GM19328 (cell line): ENCODE measurements at regions not wholly inside any gene's neighbourhood (a gene's known extent, or its start where the extent isn't known, plus 50 kb on each side); places are given as distances from the start of the nearest gene placed in this dataset.
"Not testable (repeated sequence)": the region's sequence is repeated elsewhere in the genome, so short reads cannot be mapped to it uniquely, and the experiment has no call there.

Source experiments
- ATAC-seq: cut with Tn5 transposase; IDR thresholded peaks from one replicate; pipeline ENCODE4 v1.9.1; 2021; ENCODE audit warnings: mild to moderate bottlenecking, moderate library complexity; ENCODE audit not compliant: unreplicated experiment

DNA sequence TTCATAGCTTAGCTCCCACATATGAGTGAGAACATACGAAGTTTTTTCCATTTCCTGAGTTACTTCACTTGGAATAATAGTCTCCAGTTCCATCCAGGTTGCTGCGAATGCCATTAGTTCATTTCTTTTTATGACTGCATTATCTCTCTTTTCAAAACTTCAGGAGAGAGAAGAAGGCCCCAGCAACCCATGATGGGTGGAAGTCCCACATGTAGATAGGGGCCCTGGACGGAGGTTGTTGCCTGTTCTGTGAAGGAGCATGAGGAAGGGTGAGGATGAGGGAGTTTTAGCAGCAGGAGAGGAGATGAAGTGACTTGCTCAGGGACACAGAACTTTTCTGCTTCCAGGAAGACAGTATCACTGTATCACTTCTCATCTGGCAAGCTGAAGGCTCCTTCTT, 102.2 kb upstream of the KLF4 start:
- ATAC-seq: no peak

DNA sequence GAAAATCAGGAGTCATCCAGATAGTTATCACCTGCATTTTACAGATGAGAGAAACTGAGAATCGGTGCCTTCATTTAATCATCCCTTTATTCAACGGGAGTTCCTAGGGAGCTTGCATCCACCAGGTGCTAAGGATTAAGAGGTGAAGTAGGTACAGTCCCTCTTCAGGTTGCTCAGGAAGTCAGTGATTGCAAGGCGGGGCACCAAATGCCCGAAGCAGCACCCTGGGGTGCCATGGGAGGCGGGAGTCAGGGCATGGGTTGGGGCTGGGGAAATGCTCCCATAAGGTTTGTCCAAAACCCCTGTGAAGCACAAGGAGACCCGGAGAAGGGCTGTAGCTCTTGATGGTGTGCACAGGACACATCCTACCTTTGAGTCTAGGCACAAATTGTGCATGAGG, 98.8 kb upstream of the KLF4 start:
- no peak for ATAC-seq

DNA sequence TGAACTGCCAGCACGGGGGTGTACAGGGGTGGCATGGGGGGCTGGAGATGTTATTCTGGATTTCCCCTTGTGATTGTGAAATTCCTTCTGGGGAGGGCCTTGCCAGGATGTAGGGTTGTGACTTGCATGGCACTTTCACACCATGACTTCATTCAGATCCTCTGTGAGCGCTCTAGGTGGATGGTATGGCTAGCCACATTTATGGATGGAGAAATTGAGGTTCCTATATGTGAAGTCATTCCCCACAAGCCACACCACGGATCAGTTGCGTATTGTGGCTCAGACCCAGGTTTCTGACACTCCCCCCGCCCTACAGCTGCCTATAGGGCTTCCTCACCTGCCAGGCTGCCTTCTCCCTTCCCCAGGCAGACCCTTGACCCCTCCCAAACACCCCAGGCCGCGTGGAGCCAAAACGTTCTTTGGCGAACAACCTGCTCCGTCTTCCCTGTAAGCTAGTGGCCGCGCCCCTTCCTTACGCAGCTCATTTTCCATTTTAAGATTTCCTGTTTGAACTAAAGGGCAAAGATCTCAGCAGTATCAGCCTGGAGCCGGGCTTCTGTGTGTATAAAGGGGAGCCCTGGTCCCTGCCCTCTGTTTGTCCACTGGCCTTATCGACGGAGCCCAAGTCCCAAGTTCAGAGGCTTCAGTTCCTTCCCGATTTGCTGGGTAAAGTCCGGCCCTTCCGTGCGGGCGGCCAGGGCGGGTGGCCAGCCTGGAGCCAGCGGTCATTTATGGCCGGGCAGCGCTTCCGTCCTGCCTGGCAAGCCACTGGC, 97.8 kb upstream of the KLF4 start:
- ATAC-seq: no peak

DNA sequence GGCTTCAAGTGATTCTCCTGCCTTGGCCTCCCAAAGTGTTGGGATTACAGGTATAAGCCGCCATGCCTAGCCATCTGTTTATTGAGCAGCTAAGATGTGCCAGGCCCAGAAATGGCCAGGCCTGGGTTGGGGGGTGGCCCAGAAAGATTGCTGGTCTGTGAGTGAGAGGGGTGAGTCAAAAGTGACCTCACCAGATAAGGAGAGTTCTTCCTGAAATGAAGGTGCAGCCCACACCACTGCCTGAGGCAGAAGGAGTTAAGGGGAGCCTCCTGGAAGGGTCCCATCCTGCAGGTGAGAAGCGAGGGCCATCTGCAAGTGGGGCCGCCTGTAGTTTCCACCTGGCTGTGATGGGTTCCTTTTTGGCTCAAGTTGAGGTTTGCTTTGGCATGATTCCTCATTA, 96.9 kb upstream of the KLF4 start:
- ATAC-seq: no peak

DNA sequence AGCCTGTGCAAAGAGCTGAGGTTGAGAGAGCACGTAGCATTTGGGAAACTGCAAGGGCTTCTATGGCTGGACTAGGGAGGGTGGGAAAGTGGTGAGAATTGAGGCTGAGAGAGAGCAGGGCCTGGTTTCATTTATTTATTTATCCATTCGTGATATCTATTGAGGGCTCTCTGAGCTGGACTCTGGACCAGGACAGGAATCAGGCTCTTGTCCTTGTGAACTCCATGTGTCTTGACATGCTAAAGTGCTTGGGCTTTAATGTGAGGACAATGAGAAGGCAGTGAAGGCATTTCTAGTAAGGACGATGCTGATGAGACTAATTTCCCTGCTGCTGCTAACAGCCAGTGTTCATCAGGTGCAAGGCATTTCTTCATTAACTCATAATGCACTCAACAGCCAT, 95.9 kb upstream of the KLF4 start:
- no peak for ATAC-seq

DNA sequence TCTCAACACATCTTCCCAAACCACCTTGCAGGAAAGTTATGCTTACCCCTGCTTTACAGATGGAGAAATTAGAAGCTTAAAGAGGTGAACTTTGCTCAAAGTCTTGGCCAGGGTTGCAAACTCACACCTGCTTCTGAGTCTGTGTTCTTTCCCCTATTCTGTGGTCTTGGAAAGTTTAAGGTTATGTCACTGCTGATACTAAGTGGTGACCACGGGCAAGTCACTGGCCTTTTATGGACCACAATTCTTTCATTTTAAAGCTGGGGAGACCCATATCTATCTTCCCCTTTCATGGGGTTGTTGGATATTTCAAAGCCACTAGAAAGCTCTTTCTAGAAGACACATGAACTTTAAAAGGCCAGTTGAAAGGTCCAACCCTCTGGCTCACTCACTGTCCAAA, 95.4 kb upstream of the KLF4 start:
- no peak for ATAC-seq

DNA sequence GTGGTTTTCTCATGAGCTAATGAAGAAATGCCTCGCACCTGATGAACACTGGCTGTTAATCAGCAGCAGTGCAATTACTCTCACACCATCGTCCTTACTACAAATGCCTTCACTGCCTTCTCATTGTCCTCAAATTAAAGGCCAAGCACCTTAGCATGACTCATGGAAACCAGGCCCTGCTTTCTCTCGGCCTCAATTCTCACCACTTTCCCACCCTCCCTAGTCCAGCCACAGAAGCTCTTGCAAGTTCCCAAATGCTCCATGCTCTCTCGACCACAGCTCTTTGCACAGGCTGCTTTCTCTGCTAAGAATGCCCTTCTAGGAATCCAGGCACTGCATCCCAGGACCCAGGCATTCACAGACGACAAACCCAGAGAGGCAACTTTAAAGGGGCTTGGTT, 94.6 kb upstream of the KLF4 start:
- ATAC-seq: no peak

DNA sequence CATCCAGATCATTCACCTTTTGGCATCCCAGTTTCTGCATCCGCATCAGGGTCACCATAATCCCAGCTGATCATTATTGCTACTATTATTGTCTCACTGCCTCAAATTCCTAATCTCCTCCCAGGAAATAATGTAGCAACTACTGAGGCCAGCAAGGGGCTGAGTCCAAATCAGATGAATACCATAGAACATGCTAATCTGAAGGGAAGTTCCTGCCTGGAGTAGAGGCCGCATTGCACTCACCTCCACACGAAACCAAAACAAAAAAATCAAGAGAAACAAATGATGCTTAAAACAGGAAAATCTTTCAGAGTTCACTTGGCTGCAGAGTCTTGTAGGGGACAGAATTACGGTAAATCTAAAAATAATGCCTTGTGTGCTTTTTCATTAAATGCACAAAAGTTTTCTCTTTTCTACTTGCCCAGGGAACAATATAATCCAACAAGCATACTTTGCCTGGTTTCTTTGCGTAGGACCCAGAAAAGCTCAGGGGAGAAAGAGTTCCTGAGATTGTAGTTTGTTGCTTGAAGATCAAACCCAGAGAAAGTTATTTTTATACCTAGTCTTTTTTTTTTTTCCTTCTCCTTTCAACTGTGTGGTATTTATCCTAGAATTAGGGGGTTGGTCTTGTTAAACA, 87.7 kb upstream of the KLF4 start:
- no peak for ATAC-seq

DNA sequence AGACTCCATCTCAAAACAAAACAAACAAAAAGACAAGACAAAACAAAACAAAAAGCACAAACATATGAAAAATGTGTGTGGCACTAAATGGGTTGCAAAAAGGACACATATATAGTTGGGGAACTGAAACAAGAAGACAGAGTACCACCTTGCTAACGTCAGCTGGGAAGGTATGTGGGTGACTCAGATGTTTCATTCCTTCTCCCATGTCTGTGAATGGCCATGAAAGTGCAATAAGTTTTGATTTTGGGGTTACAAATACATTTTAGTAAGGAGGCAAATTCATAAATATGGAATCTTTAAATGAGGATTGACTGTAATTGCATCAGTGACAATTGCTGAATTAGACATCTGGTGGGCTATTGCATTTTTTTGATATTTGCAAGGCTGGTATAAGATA, 81.6 kb upstream of the KLF4 start:
- ATAC-seq: no peak

DNA sequence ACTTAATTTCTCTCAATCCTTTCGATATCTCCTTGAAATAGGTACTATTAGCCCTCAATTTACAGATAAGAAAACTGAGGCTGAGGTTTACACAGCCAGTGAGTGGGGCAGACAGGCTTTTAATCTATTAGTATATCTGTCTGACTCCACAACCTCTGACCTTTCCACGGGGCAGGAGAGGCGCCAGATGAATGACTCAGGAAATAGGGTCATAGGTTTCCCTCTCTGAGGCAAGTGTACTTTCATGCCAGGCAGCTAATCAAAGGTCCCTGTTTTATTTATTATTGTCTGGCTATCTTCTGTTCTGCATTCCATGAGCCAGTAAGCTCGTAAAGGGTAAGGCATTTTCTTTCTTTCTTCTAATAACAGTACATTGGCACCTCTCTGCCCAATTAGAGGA, 79.6 kb upstream of the KLF4 start:
- ATAC-seq: no peak

DNA sequence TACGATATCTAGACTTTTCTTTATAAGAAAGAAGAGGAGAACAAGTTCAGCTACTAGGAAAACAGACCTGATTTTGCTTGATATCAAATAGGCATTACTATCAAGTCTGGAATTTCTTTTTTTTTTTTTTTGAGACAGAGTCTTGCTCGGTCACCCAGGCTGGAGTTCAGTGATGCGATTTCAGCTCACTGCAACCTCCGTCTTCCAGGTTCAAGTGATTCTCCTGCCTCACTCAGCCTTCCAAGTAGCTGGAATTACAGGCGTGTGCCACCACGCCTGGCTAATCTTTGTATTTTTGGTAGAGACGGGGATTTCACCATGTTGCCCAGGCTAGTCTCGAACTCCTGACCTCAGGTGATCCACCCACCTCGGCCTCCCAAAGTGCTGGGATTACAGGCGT, 78.8 kb upstream of the KLF4 start:
- ATAC-seq: not testable (repeated sequence)

DNA sequence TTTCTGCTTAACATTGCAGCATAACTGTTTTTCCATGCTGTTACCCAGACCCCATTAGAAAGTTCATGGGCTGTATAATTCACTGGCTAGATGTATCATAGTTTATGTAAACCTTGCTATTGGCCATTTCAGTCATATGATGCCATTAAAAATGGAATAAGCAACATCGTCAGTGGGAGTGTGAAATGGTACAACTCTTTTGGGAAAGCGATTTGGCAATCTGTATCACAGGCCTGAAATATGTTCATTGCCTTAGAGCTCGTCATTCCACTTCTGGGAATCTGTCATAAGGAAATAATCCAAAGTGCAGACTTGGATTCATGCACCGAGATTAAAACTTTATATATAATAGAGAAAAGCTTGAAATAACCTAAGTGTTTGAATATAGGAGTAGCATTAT, 77.9 kb upstream of the KLF4 start:
- ATAC-seq: no peak

DNA sequence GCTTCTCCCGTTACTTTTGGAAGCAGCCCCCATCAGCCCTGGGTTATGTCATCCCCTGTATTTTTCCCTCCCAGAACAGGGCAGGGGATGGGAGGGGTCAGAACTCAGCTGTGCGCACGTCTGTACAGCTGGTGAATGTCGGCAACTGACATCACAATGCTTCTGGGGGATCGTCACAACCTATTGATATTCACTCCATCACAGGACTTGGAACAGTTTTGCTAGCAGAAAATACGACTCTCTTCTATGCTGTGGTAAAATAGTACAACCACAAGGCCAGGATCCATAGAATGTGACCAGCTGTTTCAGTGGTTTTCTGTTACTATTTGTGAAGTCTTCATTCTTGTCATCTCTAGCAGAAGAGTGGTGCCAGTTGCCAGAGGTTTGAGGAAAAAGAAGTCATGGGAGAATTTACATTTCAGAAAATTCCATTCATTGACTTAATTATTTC, 77.1 kb upstream of the KLF4 start:
- no peak for ATAC-seq

DNA sequence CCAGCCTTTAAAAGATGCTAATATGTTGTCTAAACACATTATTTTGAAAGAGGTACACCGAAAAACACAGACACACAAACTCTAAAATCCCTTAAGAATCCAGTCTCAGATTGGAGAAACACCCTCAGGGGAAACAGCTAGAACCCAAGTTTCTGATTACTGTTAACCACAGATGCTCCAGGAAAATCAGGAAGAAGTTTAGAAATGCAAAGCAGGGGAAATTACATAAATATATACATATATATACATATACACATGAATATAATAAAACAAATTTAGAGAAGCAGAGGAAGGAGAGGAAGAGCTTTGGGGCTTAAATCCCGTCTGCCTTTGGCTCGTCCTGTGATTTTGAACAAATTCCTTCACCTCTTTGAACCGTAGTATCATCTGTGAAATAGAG, 73.2 kb upstream of the KLF4 start:
- ATAC-seq: no peak

DNA sequence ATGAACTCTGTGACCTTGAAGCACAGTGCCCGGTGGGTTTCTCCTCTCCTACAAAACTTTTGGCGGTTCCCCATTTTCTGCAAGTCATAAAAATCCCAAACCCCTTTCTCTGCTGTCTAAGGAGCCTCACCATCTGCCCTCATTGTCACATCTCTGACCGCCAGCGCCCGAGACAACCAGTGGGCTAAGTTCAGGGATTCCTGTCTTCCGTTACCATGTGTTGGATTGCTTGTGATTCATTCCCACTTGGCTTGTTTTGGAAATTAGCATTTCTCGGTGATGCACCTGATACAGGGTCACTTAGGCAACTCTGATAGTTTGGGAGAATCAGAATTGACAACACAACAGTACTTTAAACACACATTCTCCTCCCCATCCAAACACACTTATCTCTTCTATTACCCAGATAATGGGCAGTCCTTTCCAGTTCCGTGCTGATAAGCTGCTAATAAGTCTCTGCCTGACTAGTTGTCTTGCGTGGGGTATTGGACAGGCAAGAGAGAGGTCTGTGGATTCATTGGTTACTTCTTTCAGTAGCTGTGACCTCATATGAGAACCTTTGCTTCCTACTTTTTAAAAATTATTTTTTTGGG, 70.0 kb upstream of the KLF4 start:
- no peak for ATAC-seq

DNA sequence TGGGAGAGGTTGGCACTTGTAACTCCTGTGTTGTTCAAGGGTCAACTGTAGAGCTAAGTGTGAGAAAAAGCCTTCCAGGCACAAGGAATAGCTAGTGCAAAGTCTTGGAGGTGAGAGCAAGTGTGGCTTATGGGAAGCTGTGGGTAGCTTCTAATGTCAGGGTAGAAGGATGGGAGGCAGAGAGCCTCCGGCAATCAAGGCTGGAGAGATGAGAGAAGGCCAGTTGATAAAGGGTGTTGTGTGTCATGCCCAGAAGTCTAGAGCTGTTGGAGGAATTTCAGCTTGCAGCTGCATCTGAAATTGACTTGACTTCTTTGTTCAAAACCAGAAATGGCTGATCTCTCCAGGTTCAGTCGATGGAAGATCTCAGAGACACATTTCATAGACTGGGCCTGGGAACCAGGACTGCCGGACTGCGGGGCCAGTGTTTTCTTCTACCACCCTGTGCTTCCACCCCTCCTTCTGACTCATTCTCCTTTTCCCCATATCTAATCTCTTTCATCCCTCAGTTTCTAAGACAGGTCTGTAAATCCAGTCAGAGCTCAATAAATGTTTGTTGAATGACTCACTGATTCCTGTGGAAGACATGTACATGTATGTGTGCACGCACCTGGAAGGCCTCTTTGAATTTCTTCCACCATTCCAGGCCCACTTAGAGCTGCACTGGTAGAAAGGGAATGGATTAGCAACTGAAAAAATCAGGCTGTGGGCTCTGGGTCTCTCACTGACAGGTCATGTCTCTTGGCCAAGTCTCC, 67.8 kb upstream of the KLF4 start:
- ATAC-seq: no peak

DNA sequence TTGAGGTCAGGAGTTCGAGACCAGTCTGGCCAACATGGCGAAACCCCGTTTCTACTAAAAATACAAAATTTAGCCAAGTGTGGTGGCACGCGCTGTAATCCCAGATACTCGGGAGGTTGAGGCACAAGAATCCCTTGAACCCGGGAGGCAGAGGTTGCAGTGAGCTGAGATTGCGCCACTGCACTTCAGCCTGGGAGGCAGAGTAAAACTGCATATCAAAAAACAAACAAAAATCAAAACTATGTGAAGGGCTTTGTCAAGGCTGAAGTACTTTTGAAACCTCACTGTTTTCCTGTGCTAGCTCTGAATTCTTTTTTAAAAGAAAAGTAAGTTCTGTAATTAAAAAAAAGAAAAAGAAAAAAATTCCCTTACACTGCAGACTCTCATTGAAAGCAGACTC, 65.1 kb upstream of the KLF4 start:
- no peak for ATAC-seq

DNA sequence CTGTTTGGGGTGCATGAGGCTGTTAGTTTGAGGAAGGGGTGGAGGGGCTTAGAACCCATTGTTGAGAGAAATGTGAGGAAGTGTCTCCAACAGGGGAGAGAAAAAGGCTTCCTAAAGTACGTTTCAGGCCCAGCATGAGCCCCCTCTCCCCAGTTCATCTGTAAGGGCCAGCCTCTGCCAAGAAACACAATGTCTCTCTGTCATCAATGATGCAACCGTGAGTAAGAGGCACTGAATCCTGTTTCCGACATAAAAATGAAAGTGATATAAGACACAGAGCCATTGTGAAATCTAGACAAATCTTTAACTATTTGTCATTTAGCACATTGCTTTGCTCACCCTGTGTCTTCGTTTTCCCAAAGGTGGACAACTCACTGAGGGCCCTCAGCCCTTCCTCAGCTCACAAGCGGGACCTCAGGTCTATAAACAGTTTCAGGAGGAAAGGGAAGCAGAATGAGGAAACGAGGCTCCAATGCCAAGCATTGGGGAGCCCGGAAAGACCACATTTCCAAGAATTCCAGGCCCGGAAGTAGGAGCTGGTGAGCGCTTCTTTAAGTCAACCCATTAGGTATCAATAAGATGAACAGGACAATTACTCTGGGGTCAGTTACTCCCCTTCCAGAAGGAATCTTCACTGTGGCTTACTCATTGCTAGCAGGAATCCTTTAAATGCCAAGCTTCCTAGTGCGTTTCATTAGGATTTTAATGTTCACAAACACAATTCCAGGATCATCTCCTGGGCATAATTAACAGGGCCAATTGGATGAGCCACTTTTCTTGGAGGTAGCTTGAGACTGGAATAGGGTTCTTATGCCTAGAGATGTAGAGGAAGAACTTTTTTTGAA, 59.0 kb upstream of the KLF4 start:
- ATAC-seq: no peak

DNA sequence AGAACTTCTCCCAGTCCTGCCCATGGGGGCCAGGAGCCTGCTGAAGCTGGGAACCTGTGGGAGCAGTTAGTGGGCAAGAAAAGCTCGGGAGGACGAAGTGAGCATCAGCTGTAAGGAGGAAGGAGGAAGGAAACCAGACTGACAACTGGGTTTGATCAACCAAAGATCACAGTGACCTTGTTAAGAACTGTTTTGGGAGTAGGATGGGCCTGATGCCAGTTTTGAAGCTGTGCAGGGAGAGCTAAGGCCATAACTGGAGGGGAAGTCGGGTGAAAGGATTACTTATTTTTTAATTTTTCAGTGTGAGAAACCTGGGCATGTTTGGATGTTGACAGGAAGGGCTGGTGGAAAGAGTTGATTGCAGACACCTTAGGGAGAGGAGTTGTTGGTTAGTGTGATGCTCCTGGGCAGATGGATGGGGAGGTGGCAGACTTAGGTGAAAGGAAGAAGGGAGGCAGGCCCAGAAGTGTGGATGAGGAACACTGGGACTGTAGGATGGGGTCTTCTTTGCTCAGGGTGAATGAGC, 58.3 kb upstream of the KLF4 start:
- ATAC-seq: no peak

DNA sequence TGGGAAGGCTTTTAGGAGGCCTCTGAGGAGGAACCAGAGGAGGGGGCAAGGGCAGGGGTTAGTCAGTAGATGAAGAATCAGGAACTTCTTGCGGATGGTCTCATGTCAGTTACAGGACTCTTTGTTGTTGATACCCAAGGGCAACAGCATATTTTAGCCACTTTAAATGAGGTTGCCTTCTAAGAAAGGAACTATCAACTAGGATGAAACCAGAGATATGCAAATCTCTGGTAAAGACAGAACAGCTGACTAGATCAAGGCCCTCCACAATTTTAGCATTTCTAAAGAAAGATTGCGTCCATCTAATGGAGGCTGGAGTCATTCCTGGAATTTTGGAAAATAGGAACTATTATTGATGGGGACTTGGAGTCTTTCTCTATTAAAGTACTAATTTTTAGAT, 57.7 kb upstream of the KLF4 start:
- no peak for ATAC-seq

DNA sequence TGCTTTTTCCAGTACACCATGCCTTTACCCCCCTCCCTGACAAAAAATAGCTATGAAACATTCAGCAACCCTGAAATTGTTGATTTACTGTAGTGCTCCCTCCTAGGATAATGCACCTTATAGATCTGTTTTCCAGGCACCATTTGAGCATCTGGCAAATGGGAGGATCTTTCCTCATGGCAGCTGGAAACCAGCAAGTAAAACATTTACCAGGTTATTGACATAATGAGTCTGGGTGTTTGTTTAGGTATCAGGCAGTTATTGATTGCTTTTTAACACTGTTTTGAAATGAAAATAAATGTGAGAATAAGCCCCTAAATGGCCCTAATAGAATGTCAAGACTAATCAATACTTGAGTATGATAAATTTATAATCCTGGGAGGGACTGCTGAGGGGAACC, 57.3 kb upstream of the KLF4 start:
- ATAC-seq: no peak
